ENCODE measurements at regions not wholly inside any gene's neighbourhood (a gene's known extent, or its start where the extent isn't known, plus 50 kb on each side); places are given as distances from the start of the nearest gene placed in this dataset.

- TF ChIP-seq CTCF (conservative IDR thresholded peaks at IDR 0.05) (no peak), ZFX (IDR thresholded peaks at IDR 0.05) (no peak)
Observed at GRCh38 chr1:184818646-184819045, 64.0 kb upstream of the EDEM3 start.
